ENCODE measurements at regions not wholly inside any gene's neighbourhood (a gene's known extent, or its start where the extent isn't known, plus 50 kb on each side); places are given as distances from the start of the nearest gene placed in this dataset.

GRCh38 chr18:22275706-22276333 is 106.4 kb downstream of the GATA6 start:
- no peaks in the 10 kb centered on the region for H3K23me2 ChIP-seq (ENCODE audit: insufficient read length, low read depth, low read length, poor library complexity, severe bottlenecking)
- Mint-ChIP-seq H3K4me1 (no peaks in the 10 kb centered on the region; a peak in 1 of 4 replicates), H3K27me3 (ENCODE audit: low read depth) (peaks cover 33% of the 10 kb centered on the region), H3K36me3 (ENCODE audit: insufficient read depth in 1 of 3, low read depth in 3 of 3) (no peaks in the 10 kb centered on the region; a peak in 1 of 7 replicates), H3K9me3 (peaks cover 4 to 6% of the 10 kb centered on the region in 2 experiments; a peak in 4 of 5 replicates), H3K27ac (no peak overlapping the region), H3K4me3 (no peak overlapping the region)
- H3T11ph ChIP-seq (ENCODE audit: low read length): no peak overlapping the region
- no peak overlapping the region for H2AFZ ChIP-seq (ENCODE audit: low read length)
- H4K20me1 ChIP-seq (ENCODE audit: control insufficient read depth, insufficient read depth, insufficient read length): no peaks in the 10 kb centered on the region
- H4K91ac ChIP-seq (ENCODE audit: insufficient read length, low read depth, low read length): no peak overlapping the region
- H3K14ac ChIP-seq (ENCODE audit: insufficient read depth, low read length): no peak overlapping the region
- TF ChIP-seq, protein P1, sequence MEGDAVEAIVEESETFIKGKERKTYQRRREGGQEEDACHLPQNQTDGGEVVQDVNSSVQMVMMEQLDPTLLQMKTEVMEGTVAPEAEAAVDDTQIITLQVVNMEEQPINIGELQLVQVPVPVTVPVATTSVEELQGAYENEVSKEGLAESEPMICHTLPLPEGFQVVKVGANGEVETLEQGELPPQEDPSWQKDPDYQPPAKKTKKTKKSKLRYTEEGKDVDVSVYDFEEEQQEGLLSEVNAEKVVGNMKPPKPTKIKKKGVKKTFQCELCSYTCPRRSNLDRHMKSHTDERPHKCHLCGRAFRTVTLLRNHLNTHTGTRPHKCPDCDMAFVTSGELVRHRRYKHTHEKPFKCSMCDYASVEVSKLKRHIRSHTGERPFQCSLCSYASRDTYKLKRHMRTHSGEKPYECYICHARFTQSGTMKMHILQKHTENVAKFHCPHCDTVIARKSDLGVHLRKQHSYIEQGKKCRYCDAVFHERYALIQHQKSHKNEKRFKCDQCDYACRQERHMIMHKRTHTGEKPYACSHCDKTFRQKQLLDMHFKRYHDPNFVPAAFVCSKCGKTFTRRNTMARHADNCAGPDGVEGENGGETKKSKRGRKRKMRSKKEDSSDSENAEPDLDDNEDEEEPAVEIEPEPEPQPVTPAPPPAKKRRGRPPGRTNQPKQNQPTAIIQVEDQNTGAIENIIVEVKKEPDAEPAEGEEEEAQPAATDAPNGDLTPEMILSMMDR (conservative IDR thresholded peaks at IDR 0.05): no peak
- H2BK12ac ChIP-seq (ENCODE audit: insufficient read length, low read depth, low read length): no peak overlapping the region
- no peaks in the 10 kb centered on the region for H3K27me3 ChIP-seq (ENCODE audit: insufficient read depth, low read length)
- no peak overlapping the region for H4K5ac ChIP-seq (ENCODE audit: insufficient read length, low read depth, low read length)
- H3K9me3 ChIP-seq (ENCODE audit: control insufficient read depth, low read depth, low read length): no peaks in the 10 kb centered on the region
- H3K9ac ChIP-seq (ENCODE audit: extremely low read depth, insufficient read length, low read length): no peak overlapping the region
- H3K23ac ChIP-seq (ENCODE audit: insufficient read length, low read depth, low read length): no peak overlapping the region
- H4K8ac ChIP-seq (replicated peaks; ENCODE audit: insufficient read length, low read depth, low read length): no peak overlapping the region
- no peak overlapping the region for H2BK120ac ChIP-seq (ENCODE audit: low read depth, low read length, poor library complexity, severe bottlenecking)
- no peak overlapping the region for H3K4me2 ChIP-seq (ENCODE audit: insufficient read depth, insufficient read length, low read length)
- no peaks in the 10 kb centered on the region for H3K79me2 ChIP-seq (ENCODE audit: insufficient read depth, low read length)
- no peak overlapping the region for H3K4ac ChIP-seq (ENCODE audit: low read depth, low read length)
- H3K79me1 ChIP-seq (ENCODE audit: insufficient read depth, low read depth, low read length, poor library complexity, severe bottlenecking): no peaks in the 10 kb centered on the region
- H3K27ac ChIP-seq (ENCODE audit: insufficient read length, low read depth, low read length): no peak overlapping the region
- H2BK20ac ChIP-seq (ENCODE audit: low read depth, low read length, poor library complexity, severe bottlenecking): no peak overlapping the region
- no peak overlapping the region for H2AK5ac ChIP-seq (ENCODE audit: insufficient read length, low read length)
- H3K56ac ChIP-seq (ENCODE audit: insufficient read length, low read depth, low read length): no peak overlapping the region
- DNase-seq: no peak
- no peak overlapping the region for H2BK15ac ChIP-seq (ENCODE audit: low read depth, low read length)
- no peak overlapping the region for H2BK5ac ChIP-seq (ENCODE audit: insufficient read length, low read length)
- H3K18ac ChIP-seq (ENCODE audit: insufficient read length, low read depth, low read length): no peak overlapping the region
- no peaks in the 10 kb centered on the region for H3K4me1 ChIP-seq (ENCODE audit: insufficient read depth, low read length)
- no CpG with 5 or more reads among the region's 11 CpGs for WGBS (ENCODE audit: extremely low coverage, insufficient read length, low lambda C conversion rate)
